Testis (tissue), 2 donors: ENCODE measurements at regions not wholly inside any gene's neighbourhood (a gene's known extent, or its start where the extent isn't known, plus 50 kb on each side); places are given as distances from the start of the nearest gene placed in this dataset.
"Not testable (repeated sequence)": the region's sequence is repeated elsewhere in the genome, so short reads cannot be mapped to it uniquely, and the experiment has no call there.

Experiments used
- DNase-seq: peaks from one replicate; pipeline ENCODE4 v3.0.0-alpha.2; 2019
- H3K27ac ChIP-seq, 2 donors: fragments of 200-600 bp; sonication (generic); one replicate each; pipeline ENCODE4 v1.5.1; 2019
- H3K27me3 ChIP-seq: fragments of 200-600 bp; sonication (generic); one replicate; pipeline ENCODE4 v1.5.1; 2019
- H3K36me3 ChIP-seq: fragments of 200-600 bp; sonication (generic); one replicate; pipeline ENCODE4 v1.5.1; 2017; ENCODE audit warnings: low read depth; ENCODE audit errors: missing control alignments
- H3K4me1 ChIP-seq: fragments of 200-600 bp; sonication (generic); one replicate; pipeline ENCODE4 v1.5.1; 2019
- H3K4me3 ChIP-seq, 2 donors: fragments of 200-600 bp; sonication (generic); one replicate each; pipeline ENCODE4 v1.5.1; 2017 to 2019
- H3K9me3 ChIP-seq: fragments of 200-600 bp; sonication (generic); one replicate; pipeline ENCODE4 v1.5.1; 2017
- POLR2A ChIP-seq: fragments of 450-650 bp; IDR thresholded peaks from one replicate; pipeline ENCODE4 v1.6.1; 2017; ENCODE audit warnings: antibody characterized with exemption, mild to moderate bottlenecking, moderate library complexity
- WGBS, 2 donors: methylation state at CpG; one replicate each; pipeline ENCODE4 v1.1.5; 2018; 5-methylcytosine and 5-hydroxymethylcytosine counted together
- intact Hi-C: fragments of 100-400 bp; cut with DNase I; formaldehyde crosslinking; loops from one replicate; pipeline ENCODE4 v1.15.1; 2023; ENCODE audit warnings: low total_unique reads
- TF ChIP-seq, protein P1 (sequence below), 3 experiments: fragments of 450-650 bp in 2 of 3; fragments of 200-600 bp in 1 of 3; sonication (generic) in 1 of 3; IDR thresholded peaks; one replicate each; pipeline ENCODE4 v1.5.1; 2016 to 2019; ENCODE audit warnings: antibody characterized with exemption in 3 of 3, mild to moderate bottlenecking in 2 of 3, moderate library complexity in 1 of 3

GRCh38 chr2:152263911-152264310 lies 71.1 kb upstream of the FMNL2 start:
- Histone ChIP-seq H3K9me3 (no peaks in the 10 kb centered on the region), H3K4me3 (no peak overlapping the region), H3K36me3 (no peaks in the 10 kb centered on the region), H3K27me3 (no peaks in the 10 kb centered on the region), H3K27ac (no peak overlapping the region), H3K4me1 (no peaks in the 10 kb centered on the region)
- no peak for DNase-seq
- intact Hi-C loops, result no loop called here
- TF ChIP-seq, protein P1, sequence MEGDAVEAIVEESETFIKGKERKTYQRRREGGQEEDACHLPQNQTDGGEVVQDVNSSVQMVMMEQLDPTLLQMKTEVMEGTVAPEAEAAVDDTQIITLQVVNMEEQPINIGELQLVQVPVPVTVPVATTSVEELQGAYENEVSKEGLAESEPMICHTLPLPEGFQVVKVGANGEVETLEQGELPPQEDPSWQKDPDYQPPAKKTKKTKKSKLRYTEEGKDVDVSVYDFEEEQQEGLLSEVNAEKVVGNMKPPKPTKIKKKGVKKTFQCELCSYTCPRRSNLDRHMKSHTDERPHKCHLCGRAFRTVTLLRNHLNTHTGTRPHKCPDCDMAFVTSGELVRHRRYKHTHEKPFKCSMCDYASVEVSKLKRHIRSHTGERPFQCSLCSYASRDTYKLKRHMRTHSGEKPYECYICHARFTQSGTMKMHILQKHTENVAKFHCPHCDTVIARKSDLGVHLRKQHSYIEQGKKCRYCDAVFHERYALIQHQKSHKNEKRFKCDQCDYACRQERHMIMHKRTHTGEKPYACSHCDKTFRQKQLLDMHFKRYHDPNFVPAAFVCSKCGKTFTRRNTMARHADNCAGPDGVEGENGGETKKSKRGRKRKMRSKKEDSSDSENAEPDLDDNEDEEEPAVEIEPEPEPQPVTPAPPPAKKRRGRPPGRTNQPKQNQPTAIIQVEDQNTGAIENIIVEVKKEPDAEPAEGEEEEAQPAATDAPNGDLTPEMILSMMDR (IDR thresholded peaks at IDR 0.05), result no peak
- no peak for TF ChIP-seq POLR2A

DNA sequence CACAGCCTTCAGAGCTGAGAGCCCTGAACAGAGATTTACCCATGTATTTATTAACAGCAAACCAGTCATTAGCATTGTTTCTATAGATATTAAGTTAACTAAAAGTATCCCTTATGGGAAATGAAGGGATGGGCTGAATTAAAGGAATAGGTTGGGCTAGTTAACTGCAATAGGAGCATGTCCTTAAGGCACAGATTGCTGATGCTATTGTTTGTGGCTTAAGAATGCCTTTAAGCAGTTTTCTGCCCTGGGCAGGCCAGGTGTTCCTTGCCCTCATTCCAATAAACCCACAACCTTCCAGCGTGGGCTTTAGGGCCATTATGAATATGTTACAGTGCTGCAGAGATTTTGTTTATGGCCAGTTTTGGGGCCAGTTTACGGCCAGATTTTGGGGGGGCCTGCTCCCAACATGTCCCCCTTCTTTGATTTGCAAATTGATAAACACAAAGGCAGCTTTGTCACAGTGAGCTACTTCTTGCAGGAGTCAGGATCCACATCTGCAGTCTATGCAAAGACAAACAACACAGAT lies 61.2 kb upstream of the FMNL2 start:
- H3K27ac ChIP-seq, intact Hi-C loops, H3K36me3 ChIP-seq, DNase-seq, H3K4me3 ChIP-seq, H3K9me3 ChIP-seq, H3K4me1 ChIP-seq, H3K27me3 ChIP-seq: not testable (repeated sequence)
- WGBS, 2 donors, result 78 to 87% methylated on average over 2 of the region's 2 CpGs

DNA sequence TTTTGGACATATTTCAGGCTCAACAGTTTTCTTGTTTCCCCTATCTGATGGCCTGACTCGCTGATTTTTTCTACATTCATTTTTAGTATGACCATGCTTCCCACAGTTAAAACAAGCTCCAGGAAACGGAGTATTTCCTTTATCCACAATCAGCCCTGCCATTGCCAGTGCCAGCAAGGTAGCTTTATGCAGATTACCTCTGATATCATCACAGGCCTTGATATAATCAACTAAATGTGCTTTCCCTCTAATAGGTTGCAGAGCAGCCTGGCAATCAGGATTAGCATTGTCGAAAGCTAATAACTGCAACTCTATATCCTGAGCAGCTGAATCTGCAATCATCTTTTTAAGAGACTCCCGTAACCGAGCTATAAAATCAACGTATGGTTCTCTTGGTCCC lies 57.1 kb upstream of the FMNL2 start:
- H3K9me3 ChIP-seq, DNase-seq, H3K27ac ChIP-seq, H3K4me1 ChIP-seq, intact Hi-C loops, H3K36me3 ChIP-seq, H3K27me3 ChIP-seq, H3K4me3 ChIP-seq: not testable (repeated sequence)
- 93 to 95% methylated on average over 6 of the region's 6 CpGs for WGBS, 2 donors

- Histone ChIP-seq H3K36me3 (no peaks in the 10 kb centered on the region), H3K4me1 (no peaks in the 10 kb centered on the region), H3K27ac (no peak overlapping the region), H3K9me3 (no peaks in the 10 kb centered on the region), H3K4me3 (no peak overlapping the region), H3K27me3 (no peaks in the 10 kb centered on the region)
- intact Hi-C loops, result no loop called here
- no peak for DNase-seq
- TF ChIP-seq POLR2A, result no peak
- TF ChIP-seq, protein P1 (IDR thresholded peaks at IDR 0.05), result no peak
- 89 to 93% methylated on average over 5 of the region's 5 CpGs for WGBS, 2 donors
These were observed 56.4 kb upstream of the FMNL2 start for GRCh38 chr2:152278526-152278925.

DNA sequence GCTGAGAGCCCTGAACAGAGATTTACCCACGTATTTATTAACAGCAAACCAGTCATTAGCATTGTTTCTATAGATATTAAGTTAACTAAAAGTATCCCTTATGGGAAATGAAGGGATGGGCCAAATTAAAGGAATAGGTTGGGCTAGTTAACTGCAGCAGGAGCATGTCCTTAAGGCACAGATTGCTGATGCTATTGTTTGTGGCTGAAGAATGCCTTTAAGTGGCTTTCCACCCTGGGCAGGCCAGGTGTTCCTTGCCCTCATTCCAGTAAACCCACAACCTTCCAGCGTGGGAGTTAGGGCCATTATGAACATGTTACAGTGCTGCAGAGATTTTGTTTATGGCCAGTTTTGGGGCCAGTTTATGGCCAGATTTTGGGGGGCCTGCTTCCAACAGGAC lies 55.6 kb upstream of the FMNL2 start:
- H3K4me3 ChIP-seq, H3K27me3 ChIP-seq, intact Hi-C loops, H3K9me3 ChIP-seq, DNase-seq, H3K4me1 ChIP-seq, H3K27ac ChIP-seq, H3K36me3 ChIP-seq: not testable (repeated sequence)
- WGBS, 2 donors, result 79 to 93% methylated on average over 2 of the region's 2 CpGs

- Histone ChIP-seq H3K9me3 (no peaks in the 10 kb centered on the region), H3K27ac (no peak overlapping the region), H3K27me3 (no peaks in the 10 kb centered on the region), H3K4me1 (no peaks in the 10 kb centered on the region), H3K4me3 (no peak overlapping the region), H3K36me3 (no peaks in the 10 kb centered on the region)
- 96% methylated on average over 2 of the region's 2 CpGs for WGBS, 2 donors
- intact Hi-C loops, result no loop called here
- no peak for DNase-seq
- no peak for TF ChIP-seq POLR2A
- TF ChIP-seq, protein P1 (IDR thresholded peaks at IDR 0.05), result no peak
These were observed 54.2 kb upstream of the FMNL2 start for GRCh38 chr2:152280780-152281179.
